Neutrophil (primary cell): ENCODE measurements at regions not wholly inside any gene's neighbourhood (a gene's known extent, or its start where the extent isn't known, plus 50 kb on each side); places are given as distances from the start of the nearest gene placed in this dataset.

Source experiments
- H3K27ac ChIP-seq: fragments of 200-600 bp; sonication (generic); 2 replicates; pipeline ENCODE4 v1.5.1; 2016; ENCODE audit warnings: mild to moderate bottlenecking, moderate library complexity
- H3K27me3 ChIP-seq: fragments of 200-600 bp; sonication (generic); 2 replicates; pipeline ENCODE4 v1.6.0; 2016; ENCODE audit warnings: mild to moderate bottlenecking
- H3K36me3 ChIP-seq: fragments of 200-600 bp; sonication (generic); 2 replicates; pipeline ENCODE4 v1.5.1; 2017
- H3K4me1 ChIP-seq, 2 experiments: fragments of 200-600 bp in 1 of 2; sonication (generic) in 1 of 2; 1 replicate in 1 of 2; 2 replicates in 1 of 2; pipeline versions ENCODE4 v1.5.1 to v1.6.1; 2013 to 2016; ENCODE audit warnings: low read depth in 1 of 2, low read length in 1 of 2, mild to moderate bottlenecking in 1 of 2, moderate library complexity in 1 of 2; ENCODE audit not compliant: control insufficient read depth in 1 of 2, insufficient read depth in 1 of 2
- H3K4me3 ChIP-seq, 2 experiments: fragments of 200-600 bp in 1 of 2; sonication (generic) in 1 of 2; 1 replicate in 1 of 2; 2 replicates in 1 of 2; pipeline ENCODE4 v1.5.1; 2013 to 2016; ENCODE audit warnings: low read depth in 1 of 2, low read length in 1 of 2, mild to moderate bottlenecking in 1 of 2, moderate library complexity in 1 of 2
- H3K9me3 ChIP-seq: fragments of 200-600 bp; sonication (generic); 2 replicates; pipeline ENCODE4 v1.5.1; 2016
- CTCF ChIP-seq: fragments of 200-600 bp; sonication (generic); IDR thresholded peaks from 2 replicates; pipeline ENCODE4 v1.5.1; 2016; ENCODE audit warnings: antibody characterized with exemption

GRCh38 chr9:29325894-29326293, 1752.6 kb upstream of the C9orf72 start:
- no peak for TF ChIP-seq CTCF

GRCh38 chr9:29332789-29333188, 1759.5 kb upstream of the C9orf72 start:
- no peaks in the 10 kb centered on the region for H3K4me1 ChIP-seq
- TF ChIP-seq CTCF: no peak
- no peaks in the 10 kb centered on the region for H3K9me3 ChIP-seq
- no peaks in the 10 kb centered on the region for H3K27me3 ChIP-seq
- no peaks in the 10 kb centered on the region for H3K36me3 ChIP-seq
- no peak overlapping the region for H3K4me3 ChIP-seq
- no peak overlapping the region for H3K27ac ChIP-seq

More at GRCh38 chr9:29325894-29326293, 1752.6 kb upstream of the C9orf72 start:
- H3K27ac ChIP-seq: no peak overlapping the region
- no peaks in the 10 kb centered on the region for H3K4me1 ChIP-seq
- no peaks in the 10 kb centered on the region for H3K36me3 ChIP-seq
- H3K9me3 ChIP-seq: no peaks in the 10 kb centered on the region
- H3K4me3 ChIP-seq: no peak overlapping the region
- no peaks in the 10 kb centered on the region for H3K27me3 ChIP-seq

DNA sequence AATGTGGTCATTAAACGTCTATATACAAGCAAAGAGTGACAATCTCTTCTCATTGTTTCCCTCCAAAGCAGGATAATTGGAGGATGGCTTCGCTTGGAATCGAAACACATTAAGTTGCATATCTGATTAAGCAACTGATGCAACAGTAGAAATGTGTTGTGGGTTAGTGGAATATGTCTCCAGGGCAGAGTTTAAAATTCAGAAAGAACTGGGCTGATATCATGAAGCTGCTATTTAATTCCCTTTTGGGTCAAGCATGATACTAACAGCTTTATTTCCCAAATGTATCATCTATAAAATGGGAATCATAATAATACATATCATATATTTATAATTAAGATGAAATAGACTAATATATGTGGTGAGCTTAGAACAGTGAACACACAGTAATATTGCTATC, 1763.0 kb upstream of the C9orf72 start:
- Histone ChIP-seq H3K9me3 (no peaks in the 10 kb centered on the region), H3K27me3 (no peaks in the 10 kb centered on the region), H3K4me1 (no peaks in the 10 kb centered on the region), H3K36me3 (no peaks in the 10 kb centered on the region), H3K27ac (no peak overlapping the region), H3K4me3 (no peak overlapping the region)
- TF ChIP-seq CTCF: no peak

GRCh38 chr9:29339387-29339786, 1766.1 kb upstream of the C9orf72 start:
- Histone ChIP-seq H3K4me1 (no peaks in the 10 kb centered on the region), H3K9me3 (no peaks in the 10 kb centered on the region), H3K4me3 (no peak overlapping the region), H3K36me3 (no peaks in the 10 kb centered on the region), H3K27me3 (no peaks in the 10 kb centered on the region), H3K27ac (no peak overlapping the region)
- no peak for TF ChIP-seq CTCF

DNA sequence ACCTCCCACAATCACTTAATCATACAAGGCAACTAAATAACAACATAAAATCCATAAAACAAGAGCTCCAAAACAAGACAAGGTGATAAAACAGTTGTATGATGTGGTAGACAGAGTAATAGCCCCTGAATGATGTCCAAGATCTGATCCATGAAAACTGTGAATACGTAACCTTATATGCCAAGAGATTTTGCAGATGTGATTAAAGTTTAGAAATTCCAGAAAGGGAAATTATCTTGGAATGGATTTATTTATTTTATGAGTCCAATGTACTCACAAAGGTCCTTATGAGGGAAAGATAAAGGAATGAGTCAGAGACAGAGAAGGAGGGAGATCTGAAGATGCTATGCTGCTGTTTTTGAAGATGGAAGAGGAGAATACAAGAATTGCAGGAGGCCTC, 1775.7 kb upstream of the C9orf72 start:
- H3K4me3 ChIP-seq: no peak overlapping the region
- H3K36me3 ChIP-seq: no peaks in the 10 kb centered on the region
- no peaks in the 10 kb centered on the region for H3K27me3 ChIP-seq

More for the DNA sequence above, 1775.7 kb upstream of the C9orf72 start:
- Histone ChIP-seq H3K27ac (no peak overlapping the region), H3K4me1 (no peaks in the 10 kb centered on the region), H3K9me3 (no peaks in the 10 kb centered on the region)
- TF ChIP-seq CTCF: no peak
